K562 (cell line): ENCODE measurements at regions not wholly inside any gene's neighbourhood (a gene's known extent, or its start where the extent isn't known, plus 50 kb on each side); places are given as distances from the start of the nearest gene placed in this dataset.

Experiments
- BRD4 ChIP-seq: fragments of 200-600 bp; sonication (generic); IDR thresholded peaks from 2 replicates; pipeline ENCODE4 v1.6.1; 2017; ENCODE audit warnings: inconsistent platforms
- BRD9 ChIP-seq: fragments of 450-650 bp; IDR thresholded peaks from 2 replicates; pipeline ENCODE4 v1.6.1; 2018; ENCODE audit warnings: low read depth; ENCODE audit not compliant: partially characterized antibody
- C11orf30 ChIP-seq: fragments of 450-650 bp; IDR thresholded peaks from 2 replicates; pipeline ENCODE4 v1.6.1; 2016; ENCODE audit warnings: low read depth, mild to moderate bottlenecking
- CEBPB ChIP-seq: fragments of 450-650 bp; IDR thresholded peaks from 2 replicates; pipeline ENCODE4 v1.6.1; 2016; ENCODE audit warnings: missing genetic modification characterization, missing compliant biosample characterization
- EGR1 ChIP-seq: fragments of 450-650 bp; conservative IDR thresholded peaks from 2 replicates; pipeline ENCODE4 v1.6.1; 2017; ENCODE audit warnings: mild to moderate bottlenecking
- HOXB6 ChIP-seq: fragments of 250-450 bp; sonication (Bioruptor Pico); IDR thresholded peaks from 2 replicates; pipeline ENCODE4 v1.5.1; 2022; ENCODE audit warnings: mild to moderate bottlenecking, borderline replicate concordance
- MAFF ChIP-seq: IDR thresholded peaks from 2 replicates; pipeline ENCODE4 v1.6.1; 2012; ENCODE audit warnings: low read length, improper control_type of control experiment
- MAFK ChIP-seq: IDR thresholded peaks from 2 replicates; pipeline ENCODE4 v1.6.1; 2011; ENCODE audit warnings: low read length, improper control_type of control experiment
- NFRKB ChIP-seq: fragments of 450-650 bp; IDR thresholded peaks from 2 replicates; pipeline ENCODE4 v1.6.1; 2016; ENCODE audit warnings: low read depth
- RFX1 ChIP-seq: fragments of 450-650 bp; IDR thresholded peaks from 2 replicates; pipeline ENCODE4 v1.6.1; 2016; ENCODE audit warnings: mild to moderate bottlenecking, moderate library complexity
- RHOXF2B ChIP-seq: fragments of 250-450 bp; sonication (Bioruptor Pico); conservative IDR thresholded peaks from 2 replicates; pipeline ENCODE4 v1.5.1; 2021
- SMAD4 ChIP-seq: fragments of 250-450 bp; sonication (Bioruptor Pico); conservative IDR thresholded peaks from 2 replicates; pipeline ENCODE4 v1.8.0; 2021; ENCODE audit warnings: inconsistent platforms, mild to moderate bottlenecking, moderate library complexity
- SMARCE1 ChIP-seq: fragments of 450-650 bp; IDR thresholded peaks from 2 replicates; pipeline ENCODE4 v1.7.1; 2016; ENCODE audit warnings: mild to moderate bottlenecking
- SPI1 ChIP-seq: IDR thresholded peaks from 2 replicates; pipeline ENCODE4 v1.6.1; 2011; ENCODE audit warnings: low read depth, low read length, control low read depth, borderline replicate concordance
- TBP ChIP-seq: optimal IDR thresholded peaks from 2 replicates; pipeline ENCODE3; 2011; ENCODE audit warnings: low read depth, low read length, improper control_type of control experiment
- TRIM24 ChIP-seq, 2 experiments: fragments of 450-650 bp; IDR thresholded peaks; 2 replicates each; pipeline ENCODE4 v1.6.1; 2016
- ZNF311 ChIP-seq: fragments of 250-450 bp; sonication (Bioruptor Pico); IDR thresholded peaks from 2 replicates; pipeline ENCODE4 v1.4.0; 2020; ENCODE audit warnings: mild to moderate bottlenecking, moderate library complexity
- TF ChIP-seq, protein P1 (sequence below), 2 experiments: fragments of 450-650 bp in 1 of 2; sonication (generic) in 1 of 2; formaldehyde crosslinking in 1 of 2; IDR thresholded peaks; 2 replicates each; pipeline versions ENCODE4 v1.7.1 to v1.9.0; 2016 to 2022; ENCODE audit warnings: inconsistent platforms in 1 of 2, mild to moderate bottlenecking in 1 of 2, missing genetic modification reagents in 1 of 2
- TF ChIP-seq, protein P2 (sequence below): fragments of 450-650 bp; conservative IDR thresholded peaks from 2 replicates; pipeline ENCODE4 v1.6.1; 2016; ENCODE audit warnings: missing genetic modification characterization, low read depth, mild to moderate bottlenecking, control low read depth, missing compliant biosample characterization
- TF ChIP-seq, protein P3 (sequence below): IDR thresholded peaks from 2 replicates; pipeline ENCODE4 v1.6.1; 2011; ENCODE audit not compliant: insufficient read length; ENCODE audit errors: extremely low read depth

DNA sequence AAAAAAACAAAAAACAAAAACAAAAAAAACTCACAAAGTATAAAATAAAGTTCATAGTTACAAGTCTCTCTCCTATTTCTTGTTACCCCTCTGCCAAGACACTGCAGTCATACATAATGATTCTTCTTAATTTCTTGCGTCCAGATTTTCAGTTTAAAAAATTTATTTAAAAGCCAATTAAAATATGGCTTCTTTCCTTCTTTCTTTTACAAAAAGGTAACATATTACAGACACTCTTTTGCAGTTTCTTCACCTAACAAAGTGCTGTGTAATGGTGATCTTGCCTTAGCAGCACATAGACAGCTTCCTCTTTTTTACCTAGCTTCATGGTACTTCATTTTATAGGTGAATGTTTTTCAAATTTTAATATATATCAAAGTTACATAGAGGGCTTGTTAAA is 136.1 kb upstream of the SGO1 start (continued):
- TF ChIP-seq, protein P1, sequence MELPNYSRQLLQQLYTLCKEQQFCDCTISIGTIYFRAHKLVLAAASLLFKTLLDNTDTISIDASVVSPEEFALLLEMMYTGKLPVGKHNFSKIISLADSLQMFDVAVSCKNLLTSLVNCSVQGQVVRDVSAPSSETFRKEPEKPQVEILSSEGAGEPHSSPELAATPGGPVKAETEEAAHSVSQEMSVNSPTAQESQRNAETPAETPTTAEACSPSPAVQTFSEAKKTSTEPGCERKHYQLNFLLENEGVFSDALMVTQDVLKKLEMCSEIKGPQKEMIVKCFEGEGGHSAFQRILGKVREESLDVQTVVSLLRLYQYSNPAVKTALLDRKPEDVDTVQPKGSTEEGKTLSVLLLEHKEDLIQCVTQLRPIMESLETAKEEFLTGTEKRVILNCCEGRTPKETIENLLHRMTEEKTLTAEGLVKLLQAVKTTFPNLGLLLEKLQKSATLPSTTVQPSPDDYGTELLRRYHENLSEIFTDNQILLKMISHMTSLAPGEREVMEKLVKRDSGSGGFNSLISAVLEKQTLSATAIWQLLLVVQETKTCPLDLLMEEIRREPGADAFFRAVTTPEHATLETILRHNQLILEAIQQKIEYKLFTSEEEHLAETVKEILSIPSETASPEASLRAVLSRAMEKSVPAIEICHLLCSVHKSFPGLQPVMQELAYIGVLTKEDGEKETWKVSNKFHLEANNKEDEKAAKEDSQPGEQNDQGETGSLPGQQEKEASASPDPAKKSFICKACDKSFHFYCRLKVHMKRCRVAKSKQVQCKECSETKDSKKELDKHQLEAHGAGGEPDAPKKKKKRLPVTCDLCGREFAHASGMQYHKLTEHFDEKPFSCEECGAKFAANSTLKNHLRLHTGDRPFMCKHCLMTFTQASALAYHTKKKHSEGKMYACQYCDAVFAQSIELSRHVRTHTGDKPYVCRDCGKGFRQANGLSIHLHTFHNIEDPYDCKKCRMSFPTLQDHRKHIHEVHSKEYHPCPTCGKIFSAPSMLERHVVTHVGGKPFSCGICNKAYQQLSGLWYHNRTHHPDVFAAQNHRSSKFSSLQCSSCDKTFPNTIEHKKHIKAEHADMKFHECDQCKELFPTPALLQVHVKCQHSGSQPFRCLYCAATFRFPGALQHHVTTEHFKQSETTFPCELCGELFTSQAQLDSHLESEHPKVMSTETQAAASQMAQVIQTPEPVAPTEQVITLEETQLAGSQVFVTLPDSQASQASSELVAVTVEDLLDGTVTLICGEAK (IDR thresholded peaks at IDR 0.05): peak; percentile 33; the same call in 1 of the 2 replicates
- TF ChIP-seq, protein P1 (CRISPR knock-in tag; IDR thresholded peaks at IDR 0.05): no peak
- TF ChIP-seq, protein P2, sequence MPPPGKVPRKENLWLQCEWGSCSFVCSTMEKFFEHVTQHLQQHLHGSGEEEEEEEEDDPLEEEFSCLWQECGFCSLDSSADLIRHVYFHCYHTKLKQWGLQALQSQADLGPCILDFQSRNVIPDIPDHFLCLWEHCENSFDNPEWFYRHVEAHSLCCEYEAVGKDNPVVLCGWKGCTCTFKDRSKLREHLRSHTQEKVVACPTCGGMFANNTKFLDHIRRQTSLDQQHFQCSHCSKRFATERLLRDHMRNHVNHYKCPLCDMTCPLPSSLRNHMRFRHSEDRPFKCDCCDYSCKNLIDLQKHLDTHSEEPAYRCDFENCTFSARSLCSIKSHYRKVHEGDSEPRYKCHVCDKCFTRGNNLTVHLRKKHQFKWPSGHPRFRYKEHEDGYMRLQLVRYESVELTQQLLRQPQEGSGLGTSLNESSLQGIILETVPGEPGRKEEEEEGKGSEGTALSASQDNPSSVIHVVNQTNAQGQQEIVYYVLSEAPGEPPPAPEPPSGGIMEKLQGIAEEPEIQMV (tag): 0 out of 2 replicates have a peak, but pooled peaks have one; percentile 6
- TF ChIP-seq TBP (no peak), RFX1 (0 out of 2 replicates have a peak, but pooled peaks have one; percentile 8), C11orf30 (peak; percentile 83), CEBPB (0 out of 2 replicates have a peak, but pooled peaks have one; percentile 49), NFRKB (peak; percentile 62; the same call in 1 of the 2 replicates), RHOXF2B (no peak), SPI1 (peak; percentile 73), TRIM24 (IDR thresholded peaks at IDR 0.05) (no peak), MAFF (peak; percentile 78), SMAD4 (CRISPR knock-in tag) (0 out of 2 replicates have a peak, but pooled peaks have one; percentile 20), BRD9 (peak; percentile 19), BRD4 (0 out of 2 replicates have a peak, but pooled peaks have one; percentile 52), EGR1 (no peak), SMARCE1 (peak; percentile 39; the same call in 1 of the 2 replicates), HOXB6 (CRISPR knock-in tag) (no peak), ZNF311 (CRISPR knock-in tag) (0 out of 2 replicates have a peak, but pooled peaks have one; percentile 24), MAFK (peak; percentile 77; the same call in 1 of the 2 replicates)
- TF ChIP-seq, protein P3, sequence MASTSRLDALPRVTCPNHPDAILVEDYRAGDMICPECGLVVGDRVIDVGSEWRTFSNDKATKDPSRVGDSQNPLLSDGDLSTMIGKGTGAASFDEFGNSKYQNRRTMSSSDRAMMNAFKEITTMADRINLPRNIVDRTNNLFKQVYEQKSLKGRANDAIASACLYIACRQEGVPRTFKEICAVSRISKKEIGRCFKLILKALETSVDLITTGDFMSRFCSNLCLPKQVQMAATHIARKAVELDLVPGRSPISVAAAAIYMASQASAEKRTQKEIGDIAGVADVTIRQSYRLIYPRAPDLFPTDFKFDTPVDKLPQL: no peak
